ENCODE measurements at regions not wholly inside any gene's neighbourhood (a gene's known extent, or its start where the extent isn't known, plus 50 kb on each side); places are given as distances from the start of the nearest gene placed in this dataset.

GRCh38 chr18:61965311-61965710, 72.5 kb upstream of the RNF152 start:
- no peak for TF ChIP-seq CTCF (IDR thresholded peaks at IDR 0.05)
- TF ChIP-seq POLR2A (IDR thresholded peaks at IDR 0.05), result no peak
